Calu3 (cell line): ENCODE measurements at regions not wholly inside any gene's neighbourhood (a gene's known extent, or its start where the extent isn't known, plus 50 kb on each side); places are given as distances from the start of the nearest gene placed in this dataset.

ENCODE experiments used
- BruUV-seq: library from RNA; stranded (reverse); fragments of 400-500 nt; replicated peaks from 2 replicates; lab custom pipeline; 2021; lab: Mats Ljungman, UMichigan
- CTCF ChIA-PET: fragments of 300-600 bp; sonication (Branson Sonifier 250); formaldehyde crosslinking; loops from one replicate; lab custom pipeline; 2022; ENCODE audit warnings: antibody characterized with exemption; lab: Charles Lee
- DNase-seq: peaks from one replicate; pipeline ENCODE4 v3.0.0; 2022
- H3K27ac Mint-ChIP-seq: one replicate; pipeline ENCODE4 v1.8.0; 2022; ENCODE audit warnings: mixed read lengths; ENCODE audit not compliant: unreplicated experiment
- H3K27me3 Mint-ChIP-seq: one replicate; pipeline ENCODE4 v1.8.0; 2022; ENCODE audit warnings: mixed read lengths; ENCODE audit not compliant: unreplicated experiment
- H3K36me3 Mint-ChIP-seq: one replicate; pipeline ENCODE4 v1.8.0; 2022; ENCODE audit warnings: mild to moderate bottlenecking, moderate library complexity, mixed read lengths; ENCODE audit not compliant: insufficient read depth, unreplicated experiment
- H3K4me1 Mint-ChIP-seq: one replicate; pipeline ENCODE4 v1.8.0; 2022; ENCODE audit warnings: mild to moderate bottlenecking, low read depth, mixed read lengths; ENCODE audit not compliant: unreplicated experiment
- H3K4me3 Mint-ChIP-seq: one replicate; pipeline ENCODE4 v1.8.0; 2022; ENCODE audit warnings: mild to moderate bottlenecking, low read depth, moderate library complexity, mixed read lengths; ENCODE audit not compliant: unreplicated experiment
- H3K9me3 Mint-ChIP-seq: one replicate; pipeline ENCODE4 v1.8.0; 2022; ENCODE audit warnings: low read depth, mixed read lengths; ENCODE audit not compliant: unreplicated experiment
- intact Hi-C: fragments of 100-400 bp; cut with micrococcal nuclease; formaldehyde crosslinking; loops from one replicate; pipeline ENCODE4 v1.10.0; 2022; ENCODE audit not compliant: unreplicated experiment
- TF ChIP-seq, protein P1 (sequence below): fragments of 200-600 bp; IDR thresholded peaks from one replicate; pipeline ENCODE4 v1.8.0; 2022; ENCODE audit warnings: antibody characterized with exemption; ENCODE audit not compliant: unreplicated experiment

- intact Hi-C loops = loop anchor here (5.0 kb wide), 1 partner anchor 207 kb away; no protein-coding TSS in a partner anchor
- Mint-ChIP-seq H3K27me3 (no peaks in the 10 kb centered on the region), H3K4me1 (no peaks in the 10 kb centered on the region), H3K27ac (no peak overlapping the region), H3K9me3 (no peaks in the 10 kb centered on the region), H3K36me3 (no peaks in the 10 kb centered on the region), H3K4me3 (no peak overlapping the region)
- no peak for DNase-seq
- TF ChIP-seq, protein P1, sequence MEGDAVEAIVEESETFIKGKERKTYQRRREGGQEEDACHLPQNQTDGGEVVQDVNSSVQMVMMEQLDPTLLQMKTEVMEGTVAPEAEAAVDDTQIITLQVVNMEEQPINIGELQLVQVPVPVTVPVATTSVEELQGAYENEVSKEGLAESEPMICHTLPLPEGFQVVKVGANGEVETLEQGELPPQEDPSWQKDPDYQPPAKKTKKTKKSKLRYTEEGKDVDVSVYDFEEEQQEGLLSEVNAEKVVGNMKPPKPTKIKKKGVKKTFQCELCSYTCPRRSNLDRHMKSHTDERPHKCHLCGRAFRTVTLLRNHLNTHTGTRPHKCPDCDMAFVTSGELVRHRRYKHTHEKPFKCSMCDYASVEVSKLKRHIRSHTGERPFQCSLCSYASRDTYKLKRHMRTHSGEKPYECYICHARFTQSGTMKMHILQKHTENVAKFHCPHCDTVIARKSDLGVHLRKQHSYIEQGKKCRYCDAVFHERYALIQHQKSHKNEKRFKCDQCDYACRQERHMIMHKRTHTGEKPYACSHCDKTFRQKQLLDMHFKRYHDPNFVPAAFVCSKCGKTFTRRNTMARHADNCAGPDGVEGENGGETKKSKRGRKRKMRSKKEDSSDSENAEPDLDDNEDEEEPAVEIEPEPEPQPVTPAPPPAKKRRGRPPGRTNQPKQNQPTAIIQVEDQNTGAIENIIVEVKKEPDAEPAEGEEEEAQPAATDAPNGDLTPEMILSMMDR = no peak
- CTCF ChIA-PET = no interaction called here
- no TSS peak for BruUV-seq
These were observed 1844.4 kb upstream of the PCDH10 start for GRCh38 chr4:131304686-131305085.

DNA sequence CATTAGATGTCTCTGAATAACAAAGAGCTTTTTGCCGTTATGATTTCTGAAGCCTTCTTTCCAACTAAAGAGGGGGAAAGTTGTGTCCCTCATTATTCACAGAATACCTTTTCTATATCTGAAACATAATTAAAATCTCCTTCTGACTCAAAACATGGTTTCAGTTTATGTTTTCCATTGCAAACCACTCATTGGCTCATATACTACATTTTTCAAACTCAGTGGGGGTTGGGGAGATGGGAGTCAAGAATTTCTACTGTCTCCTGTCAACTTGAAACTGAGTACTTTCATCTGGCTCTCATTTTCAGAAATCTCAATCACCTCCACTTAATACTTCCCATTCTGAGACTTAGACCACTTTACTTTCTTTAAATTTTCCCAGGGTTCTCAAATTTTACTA, 1839.5 kb upstream of the PCDH10 start:
- no peaks in the 10 kb centered on the region for H3K4me1 Mint-ChIP-seq
- H3K27me3 Mint-ChIP-seq = no peaks in the 10 kb centered on the region
- no TSS peak for BruUV-seq
- H3K27ac Mint-ChIP-seq = no peak overlapping the region
- intact Hi-C loops = no loop called here
- H3K36me3 Mint-ChIP-seq = no peaks in the 10 kb centered on the region
- no peak for DNase-seq
- TF ChIP-seq, protein P1 = no peak
- CTCF ChIA-PET = no interaction called here
- no peaks in the 10 kb centered on the region for H3K9me3 Mint-ChIP-seq
- H3K4me3 Mint-ChIP-seq = no peak overlapping the region

- Mint-ChIP-seq H3K4me3 (no peak overlapping the region), H3K27ac (no peak overlapping the region), H3K4me1 (no peaks in the 10 kb centered on the region), H3K9me3 (no peaks in the 10 kb centered on the region), H3K36me3 (no peaks in the 10 kb centered on the region), H3K27me3 (no peaks in the 10 kb centered on the region)
- CTCF ChIA-PET = no interaction called here
- DNase-seq = no peak
- intact Hi-C loops = no loop called here
- BruUV-seq = no TSS peak
- TF ChIP-seq, protein P1 = no peak
These were observed 1833.0 kb upstream of the PCDH10 start for GRCh38 chr4:131316086-131316485.

DNA sequence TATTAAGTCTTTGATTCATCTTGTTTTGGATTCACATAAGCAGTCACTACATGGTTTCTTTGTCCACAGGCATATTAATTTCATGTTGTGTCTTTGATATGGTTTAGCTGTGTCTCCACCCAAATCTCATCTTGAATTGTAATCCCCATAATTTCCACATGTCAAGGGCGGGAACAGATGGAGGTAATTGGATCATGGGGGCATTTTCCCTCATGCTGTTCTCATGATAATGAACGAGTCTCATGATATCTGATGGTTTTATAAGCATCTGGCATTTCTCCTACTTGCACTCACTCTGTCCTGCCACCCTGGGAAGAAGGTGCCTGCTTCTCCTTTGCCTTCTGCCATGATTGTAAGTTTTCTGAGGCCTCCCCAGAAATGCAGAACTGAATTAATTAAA, 1811.2 kb upstream of the PCDH10 start:
- Mint-ChIP-seq H3K9me3 (no peaks in the 10 kb centered on the region), H3K4me1 (no peaks in the 10 kb centered on the region), H3K36me3 (no peaks in the 10 kb centered on the region), H3K27ac (no peak overlapping the region), H3K27me3 (no peaks in the 10 kb centered on the region), H3K4me3 (no peak overlapping the region)
- CTCF ChIA-PET = no interaction called here
- no TSS peak for BruUV-seq
- DNase-seq = no peak
- intact Hi-C loops = no loop called here
- TF ChIP-seq, protein P1 = no peak
